Stimulated activated CD8-positive, alpha-beta memory T cell treated with anti-CD3 and anti-CD28 coated beads, Interleukin-4, amount 100 ng/mL, for 1 hour (primary cell): ENCODE measurements at regions not wholly inside any gene's neighbourhood (a gene's known extent, or its start where the extent isn't known, plus 50 kb on each side); places are given as distances from the start of the nearest gene placed in this dataset.

Source experiments
- DNase-seq, 2 donors: peaks; one replicate each; pipeline ENCODE4 v3.0.0-alpha.2; 2020; ENCODE audit warnings: low read depth in 2 of 2, low spot score in 1 of 2

DNA sequence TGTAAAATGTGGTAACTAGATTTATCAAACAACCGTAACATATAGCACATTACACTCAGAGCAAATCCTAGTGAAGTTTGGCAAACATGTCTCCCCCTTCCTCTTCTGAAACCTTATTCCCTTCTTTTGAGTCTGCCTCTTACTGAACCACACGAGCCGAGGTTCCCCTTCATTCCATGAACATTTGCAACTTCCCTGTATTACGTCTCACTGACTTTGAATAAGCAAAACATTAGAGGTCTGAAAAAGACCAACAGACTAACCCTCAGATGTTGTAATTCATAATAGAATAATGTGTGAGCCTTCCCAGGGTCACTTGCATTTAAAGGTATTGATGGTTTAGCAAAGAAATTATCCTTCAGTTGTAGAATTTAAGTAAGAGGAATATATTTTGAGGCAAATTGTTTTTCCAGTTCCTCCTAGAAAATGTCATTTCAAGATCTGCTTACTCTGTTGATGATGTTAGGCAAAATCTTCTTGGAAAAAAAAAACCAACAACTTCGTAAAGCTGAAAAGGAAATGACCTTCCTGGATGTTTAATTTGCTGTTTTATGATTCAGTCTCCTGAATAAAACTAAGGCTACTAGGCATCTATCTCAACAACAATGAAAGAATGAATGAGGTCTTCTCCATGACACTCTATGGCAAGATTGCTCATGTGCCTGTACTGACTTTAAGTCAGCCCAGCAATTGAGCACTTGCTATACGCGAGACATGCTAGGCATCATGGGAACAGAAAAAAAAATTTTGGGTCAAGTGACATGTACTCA, 296.9 kb upstream of the NECTIN3 start:
- DNase-seq: no peak

DNA sequence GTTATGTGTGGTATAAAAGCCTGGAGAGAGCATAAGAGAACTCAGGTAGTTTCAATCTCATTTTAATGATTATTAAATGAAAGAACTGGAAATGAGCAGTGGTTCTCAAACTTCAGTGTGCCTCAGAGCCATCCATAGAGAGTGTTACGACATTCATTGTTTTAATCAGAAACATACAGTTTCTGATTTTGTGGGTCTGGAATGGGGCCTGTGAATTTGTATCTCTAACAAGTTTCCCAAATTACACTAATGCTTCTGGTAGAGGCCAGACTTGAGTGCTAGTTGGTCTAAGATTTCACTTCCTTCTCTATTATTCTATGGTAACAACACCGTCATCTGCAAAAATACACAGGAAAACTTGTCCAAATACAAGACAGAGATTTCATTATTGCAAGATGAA, 292.0 kb upstream of the NECTIN3 start:
- DNase-seq: no peak

DNA sequence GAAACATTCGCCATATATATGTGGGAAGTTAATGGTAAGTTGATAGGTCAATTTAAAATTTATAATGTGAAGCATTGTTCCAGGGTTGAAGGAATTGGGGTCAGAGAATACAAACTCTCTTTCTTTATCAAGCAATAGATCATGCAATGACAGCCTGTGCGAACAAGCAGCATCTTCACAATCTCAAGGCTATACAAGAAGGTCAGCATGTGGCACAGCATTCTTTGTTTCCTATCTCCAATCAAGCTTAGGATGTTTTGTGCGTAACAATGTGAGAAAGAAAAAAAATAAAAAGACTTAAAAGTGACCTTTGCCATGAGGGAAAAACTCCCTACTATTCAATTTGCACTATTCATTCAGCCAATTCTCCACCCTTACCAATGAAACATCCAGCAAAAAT, 288.1 kb upstream of the NECTIN3 start:
- no peak for DNase-seq

- no peak for DNase-seq
Observed at GRCh38 chr3:110788794-110789193, 282.8 kb upstream of the NECTIN3 start.

GRCh38 chr3:110789315-110789714, 282.3 kb upstream of the NECTIN3 start:
- no peak for DNase-seq

- no peak for DNase-seq
Observed at GRCh38 chr3:110790631-110791030, 281.0 kb upstream of the NECTIN3 start.

DNA sequence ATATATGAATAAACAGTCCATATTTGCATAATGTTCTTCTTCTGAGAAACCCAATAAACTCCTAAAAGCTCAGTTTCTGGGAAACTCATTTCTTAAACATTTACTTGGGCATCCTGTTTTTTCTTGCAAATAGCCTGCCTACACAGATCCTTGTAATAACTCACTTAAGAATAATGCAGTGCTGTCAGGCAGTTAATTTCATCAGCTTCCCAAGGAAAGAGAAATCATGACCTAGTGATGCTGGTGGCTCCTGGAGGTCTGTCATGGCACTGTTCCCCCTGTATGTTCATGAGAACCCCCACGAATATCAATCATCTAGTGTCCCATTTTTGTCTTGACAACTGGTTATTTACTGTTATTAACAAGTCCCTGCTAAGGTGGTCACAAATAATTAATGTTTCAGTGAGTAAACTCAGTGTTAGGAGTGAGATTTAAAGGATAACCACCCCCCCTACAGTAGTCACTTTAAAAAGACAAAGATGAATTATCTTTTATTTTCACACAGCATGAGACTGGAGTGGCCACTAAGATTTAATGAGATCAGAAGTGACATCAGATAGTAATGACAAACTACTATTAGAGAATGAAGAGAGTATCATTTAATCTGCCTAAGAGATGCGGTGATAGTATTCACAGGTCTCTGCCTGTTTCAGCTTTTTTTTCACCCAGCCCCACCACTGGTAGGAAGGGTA, 279.5 kb upstream of the NECTIN3 start:
- DNase-seq: no peak

DNA sequence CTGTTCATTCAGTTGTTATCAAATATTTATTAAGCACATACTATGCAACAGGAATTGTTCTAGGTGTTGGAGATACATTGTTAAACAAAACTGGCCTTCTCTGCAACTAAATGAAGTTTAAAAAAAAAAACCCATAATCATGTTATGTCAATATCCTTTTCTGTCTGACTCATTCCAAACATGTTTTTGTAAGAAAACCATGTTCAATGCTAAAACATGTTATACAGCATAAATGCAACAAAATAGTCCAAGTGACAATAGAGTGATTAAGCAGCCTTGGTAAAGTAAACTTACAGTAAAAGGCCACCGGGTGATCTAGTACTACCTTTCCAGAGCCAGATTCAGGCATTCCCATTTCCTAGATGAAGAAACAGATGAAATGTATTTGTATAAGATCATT, 278.0 kb upstream of the NECTIN3 start:
- DNase-seq: no peak

- DNase-seq: no peak
Observed at GRCh38 chr3:110795163-110795562, 276.5 kb upstream of the NECTIN3 start.

- DNase-seq: no peak
Observed at GRCh38 chr3:110799271-110799670, 272.3 kb upstream of the NECTIN3 start.

DNA sequence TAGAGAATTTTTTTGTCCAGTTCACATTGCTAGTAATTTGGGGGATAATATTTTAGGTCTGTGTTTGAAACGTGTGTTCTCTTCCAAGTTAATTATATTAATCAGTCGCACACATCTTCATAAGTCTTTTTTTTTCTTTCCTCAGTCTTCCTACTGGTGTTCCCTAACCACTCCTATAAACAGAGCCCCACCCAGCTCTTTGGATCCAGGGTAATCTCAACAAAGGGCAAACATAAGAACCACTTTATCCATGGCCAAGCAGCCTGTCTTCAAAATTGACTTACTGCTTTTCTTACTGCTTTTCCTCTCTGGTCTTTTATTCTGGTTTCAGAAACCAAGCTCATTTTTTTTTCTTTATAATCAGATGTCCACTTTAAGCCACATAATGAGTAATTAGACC, 266.8 kb upstream of the NECTIN3 start:
- no peak for DNase-seq

- no peak for DNase-seq
Observed at GRCh38 chr3:110806924-110807323, 264.7 kb upstream of the NECTIN3 start.

- DNase-seq: no peak
Observed at GRCh38 chr3:110808630-110809029, 263.0 kb upstream of the NECTIN3 start.

- DNase-seq: no peak
Observed at GRCh38 chr3:110810356-110810755, 261.3 kb upstream of the NECTIN3 start.

- DNase-seq: no peak
Observed at GRCh38 chr3:110811050-110811449, 260.6 kb upstream of the NECTIN3 start.

- no peak for DNase-seq
Observed at GRCh38 chr3:110813541-110813940, 258.1 kb upstream of the NECTIN3 start.

DNA sequence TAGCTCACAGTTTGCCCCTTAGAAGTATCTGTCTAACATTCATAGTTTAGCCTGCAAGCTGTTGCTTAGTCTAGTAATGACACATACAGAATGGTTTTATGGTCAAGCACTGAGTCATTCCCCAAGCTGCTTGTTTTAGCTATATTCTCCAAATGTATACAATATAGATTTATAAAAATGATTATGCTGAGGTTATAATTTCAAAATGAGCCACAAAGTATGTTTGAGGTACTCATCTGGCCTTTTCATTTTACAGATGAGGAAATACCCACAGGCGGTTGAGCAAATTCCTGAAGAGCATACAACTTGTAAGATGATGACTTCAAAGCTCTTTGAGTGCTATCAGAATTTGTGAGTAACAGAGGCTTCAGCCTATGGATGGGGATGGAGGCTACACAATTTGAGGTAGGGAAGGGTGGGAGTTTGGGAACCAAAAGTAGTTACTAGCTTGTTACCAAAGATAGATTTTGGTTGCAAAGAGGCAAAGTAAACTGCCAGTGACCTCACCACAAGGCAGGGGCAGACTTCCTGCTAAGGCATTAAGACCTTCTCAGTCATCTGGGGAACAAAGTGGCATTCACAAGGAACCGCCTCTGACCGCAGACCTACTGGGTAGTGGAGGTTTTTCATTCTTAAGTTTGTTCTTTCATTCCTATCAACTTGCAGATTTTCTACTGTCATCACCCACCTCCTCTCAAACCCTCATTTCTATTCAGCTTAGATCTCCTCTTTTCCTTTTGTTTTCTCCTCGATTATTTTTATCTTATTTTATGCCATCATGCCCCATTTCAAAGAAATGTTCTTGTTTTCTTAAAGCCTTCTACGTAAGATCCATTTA, 257.2 kb upstream of the NECTIN3 start:
- no peak for DNase-seq

DNA sequence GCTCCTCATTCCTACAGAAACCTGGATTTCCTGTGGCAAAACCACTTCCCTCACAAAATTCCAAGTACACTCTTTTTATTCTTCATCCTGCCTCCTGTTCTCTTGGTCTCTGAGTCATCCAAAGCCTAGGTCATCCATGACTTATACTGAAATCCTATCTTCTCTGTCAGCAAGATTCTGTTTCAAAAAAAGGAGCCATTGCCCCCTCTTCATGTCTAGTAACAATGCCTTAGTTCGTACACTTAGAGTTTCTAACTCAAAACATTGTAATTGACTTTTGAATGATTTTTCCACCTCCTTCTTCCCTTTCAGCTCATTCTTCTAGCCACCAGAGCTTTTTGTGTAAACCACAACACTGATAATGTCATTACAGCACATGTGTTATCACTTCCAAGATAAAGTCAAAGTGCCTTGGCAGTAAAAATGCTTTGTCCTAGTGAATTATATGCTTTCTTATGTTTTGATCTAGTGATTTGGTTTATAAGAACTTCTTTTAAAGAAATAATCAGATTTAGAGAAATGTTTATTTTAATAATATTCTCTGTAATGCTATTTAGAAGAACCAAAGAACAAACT, 256.5 kb upstream of the NECTIN3 start:
- DNase-seq: no peak

DNA sequence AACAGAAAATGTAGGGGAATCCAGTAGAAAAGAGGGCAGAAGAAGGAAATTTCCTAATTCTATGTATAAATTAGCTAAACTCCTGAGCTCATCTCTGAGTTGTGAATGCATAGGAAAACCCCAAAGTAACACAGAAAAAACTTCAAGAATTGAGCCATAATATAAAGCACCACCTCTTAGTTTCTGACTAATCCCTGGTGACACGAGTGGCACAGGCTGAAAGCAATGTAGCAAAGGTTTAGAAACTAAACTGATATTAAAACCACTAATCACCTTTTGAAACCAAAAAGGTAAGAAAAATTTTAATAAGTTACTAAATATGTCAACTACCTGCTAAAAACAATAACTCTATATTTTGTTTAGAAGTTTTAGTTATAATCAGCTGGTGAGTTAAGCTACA, 255.6 kb upstream of the NECTIN3 start:
- DNase-seq: no peak

GRCh38 chr3:110821586-110821985, 250.0 kb upstream of the NECTIN3 start:
- no peak for DNase-seq

DNA sequence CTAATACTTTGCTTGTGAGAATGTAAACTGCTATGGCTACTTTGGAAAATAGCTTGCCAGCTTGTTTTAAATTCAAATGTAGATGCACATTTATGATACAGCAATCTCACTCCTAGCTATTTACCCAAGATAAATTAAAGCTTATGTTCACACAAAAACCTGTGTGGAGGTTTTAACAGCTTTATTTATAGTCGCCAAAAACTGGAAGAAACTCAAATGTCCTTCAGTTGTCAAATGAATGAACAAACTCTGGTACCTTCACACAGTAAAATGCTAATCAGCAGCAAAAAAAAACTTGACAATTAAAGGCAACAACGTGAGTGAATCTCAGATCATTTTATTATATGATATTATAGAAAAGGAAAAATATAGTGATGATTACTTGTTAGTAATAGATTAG, 248.6 kb upstream of the NECTIN3 start:
- no peak for DNase-seq

GRCh38 chr3:110846971-110847370, 224.6 kb upstream of the NECTIN3 start:
- no peak for DNase-seq
